K562 (cell line): ENCODE measurements at regions not wholly inside any gene's neighbourhood (a gene's known extent, or its start where the extent isn't known, plus 50 kb on each side); places are given as distances from the start of the nearest gene placed in this dataset.

Experiments used
- ATAC-seq: fragments of 200-7000 bp; cut with Tn5 transposase; 3 replicates; pipeline ENCODE4 v1.9.1; 2020; ENCODE audit warnings: moderate library complexity
- BruUV-seq: library from RNA; stranded (reverse); fragments of 400-500 nt; replicated peaks from 2 replicates; lab custom pipeline; 2021; lab: Mats Ljungman, UMichigan
- CTCF ChIA-PET: fragments of 300-600 bp; formaldehyde crosslinking; extraction: SDS; loops from one replicate; lab custom pipeline; 2021; ENCODE audit warnings: low intra/inter-chr PET ratio; lab: Yijun Ruan, JAX
- POLR2A ChIA-PET: fragments of 300-600, 350-650 bp; sonication (Branson Sonifier 250); formaldehyde crosslinking; extraction: SDS; loops from one replicate; lab custom pipeline; 2021; ENCODE audit warnings: antibody characterized with exemption, inconsistent platforms; lab: Yijun Ruan, JAX
- DNase-seq, 4 experiments: peaks; one replicate each; pipeline versions ENCODE4 v3.0.0 to v3.0.0-alpha.2; 2011 to 2018; ENCODE audit warnings: low spot score in 3 of 4, mixed read lengths in 3 of 4; ENCODE audit errors: extremely low read depth in 1 of 4
- FAIRE-seq: peaks from 2 replicates; lab custom pipeline; 2011; peaks lifted over from hg19 to GRCh38; lab: Jason Lieb, UNC
- H2AFZ ChIP-seq: 2 replicates; pipeline ENCODE4 v1.6.0; 2011; ENCODE audit warnings: low read depth, low read length, control low read depth, inconsistent platforms
- H3K27ac ChIP-seq: fragments of 200-600 bp; 3 replicates; pipeline ENCODE4 v1.8.0; 2011; ENCODE audit warnings: low read depth, mild to moderate bottlenecking, control low read depth, inconsistent platforms, low read length, moderate library complexity, mixed read lengths; ENCODE audit errors: extremely low read depth
- H3K27me3 ChIP-seq, 2 experiments: fragments of 300-600 bp in 1 of 2; 2 replicates in 1 of 2; 3 replicates in 1 of 2; pipeline versions ENCODE4 v1.6.0 to v1.8.0; 2011; ENCODE audit warnings: inconsistent platforms in 2 of 2, low read length in 2 of 2, mild to moderate bottlenecking in 1 of 2, mixed read lengths in 1 of 2, moderate library complexity in 1 of 2; ENCODE audit not compliant: control insufficient read depth in 2 of 2, insufficient read depth in 2 of 2
- H3K36me3 ChIP-seq: fragments of 300-600 bp; 3 replicates; pipeline ENCODE4 v1.8.0; 2011; ENCODE audit warnings: mild to moderate bottlenecking, low read length, inconsistent platforms; ENCODE audit not compliant: control insufficient read depth, insufficient read depth
- H3K4me1 ChIP-seq, 2 experiments: fragments of 200-600 bp in 1 of 2; replicated peaks in 1 of 2; 2 replicates in 1 of 2; 3 replicates in 1 of 2; pipeline versions ENCODE4 v1.5.1 to v1.8.0; 2011; ENCODE audit warnings: inconsistent platforms in 2 of 2, low read length in 2 of 2, mild to moderate bottlenecking in 1 of 2, mixed read lengths in 1 of 2, moderate library complexity in 1 of 2; ENCODE audit not compliant: control insufficient read depth in 2 of 2, insufficient read depth in 2 of 2
- H3K4me2 ChIP-seq: 2 replicates; pipeline ENCODE4 v1.6.1; 2011; ENCODE audit warnings: low read length, control low read depth, inconsistent platforms, mixed read lengths; ENCODE audit not compliant: insufficient read depth
- H3K4me3 ChIP-seq: fragments of 200-600 bp; sonication (generic), shearing (Covaris generic); 2 replicates; pipeline ENCODE4 v1.5.1; 2016; ENCODE audit warnings: control low read depth, inconsistent platforms
- H3K79me2 ChIP-seq: fragments of 200-600 bp; 3 replicates; pipeline ENCODE4 v1.8.0; 2011; ENCODE audit warnings: low read length, inconsistent platforms; ENCODE audit not compliant: control insufficient read depth, insufficient read depth
- H3K9ac ChIP-seq, 2 experiments: 2 replicates each; pipeline versions ENCODE4 v1.6.0 to v1.6.1; 2011; ENCODE audit warnings: low read depth in 2 of 2, low read length in 2 of 2, control low read depth in 1 of 2, inconsistent platforms in 1 of 2, mild to moderate bottlenecking in 1 of 2, mixed read lengths in 1 of 2; ENCODE audit not compliant: insufficient read depth in 1 of 2
- H3K9me1 ChIP-seq: one replicate; pipeline ENCODE4 v1.6.0; 2011; ENCODE audit warnings: inconsistent platforms, mild to moderate bottlenecking, low read length, moderate library complexity; ENCODE audit not compliant: control insufficient read depth, insufficient read depth
- H3K9me3 ChIP-seq: replicated peaks from 2 replicates; pipeline ENCODE4 v1.5.1; 2011; ENCODE audit warnings: low read depth, low read length, inconsistent platforms; ENCODE audit not compliant: control insufficient read depth, insufficient read depth
- H4K20me1 ChIP-seq: replicated peaks from 2 replicates; pipeline ENCODE4 v1.6.1; 2011; ENCODE audit warnings: low read length, inconsistent platforms, mixed read lengths; ENCODE audit not compliant: control insufficient read depth, insufficient read depth
- ARID1B ChIP-seq: fragments of 450-650 bp; IDR thresholded peaks from 2 replicates; pipeline ENCODE4 v1.6.1; 2016; ENCODE audit warnings: antibody characterized with exemption, mild to moderate bottlenecking, inconsistent platforms
- ASH1L ChIP-seq: fragments of 450-650 bp; IDR thresholded peaks from 2 replicates; pipeline ENCODE4 v1.6.1; 2018; ENCODE audit warnings: borderline replicate concordance, mild to moderate bottlenecking, low read depth; ENCODE audit not compliant: partially characterized antibody
- BRCA1 ChIP-seq, 2 experiments: fragments of 450-650 bp in 1 of 2; sonication (generic) in 1 of 2; formaldehyde crosslinking in 1 of 2; IDR thresholded peaks; 2 replicates each; pipeline versions ENCODE4 v1.5.0 to v1.6.1; 2017 to 2020; ENCODE audit warnings: mild to moderate bottlenecking in 1 of 2, missing genetic modification reagents in 1 of 2
- CBFA2T3 ChIP-seq: fragments of 450-650 bp; IDR thresholded peaks from 2 replicates; pipeline ENCODE4 v1.6.1; 2017
- CEBPB ChIP-seq: fragments of 450-650 bp; IDR thresholded peaks from 2 replicates; pipeline ENCODE4 v1.6.1; 2016; ENCODE audit warnings: missing genetic modification characterization, missing compliant biosample characterization
- EP400 ChIP-seq: fragments of 450-650 bp; IDR thresholded peaks from 2 replicates; pipeline ENCODE4 v1.6.1; 2017; ENCODE audit warnings: antibody characterized with exemption, mild to moderate bottlenecking, moderate library complexity
- FOSL1 ChIP-seq: fragments of 200-800 bp; sonication (Bioruptor generic); conservative IDR thresholded peaks from 2 replicates; pipeline ENCODE4 v1.6.1; 2016; ENCODE audit warnings: missing genetic modification characterization, missing compliant biosample characterization
- FOXO4 ChIP-seq: fragments of 450-650 bp; formaldehyde crosslinking; IDR thresholded peaks from 2 replicates; pipeline ENCODE4 v1.4.0; 2020; ENCODE audit warnings: mild to moderate bottlenecking, moderate library complexity
- HMGN3 ChIP-seq: IDR thresholded peaks from 2 replicates; pipeline ENCODE4 v1.6.1; 2011; ENCODE audit warnings: borderline replicate concordance, low read depth, mild to moderate bottlenecking, mixed read lengths, low read length; ENCODE audit not compliant: insufficient read length; ENCODE audit errors: extremely low read depth
- L3MBTL2 ChIP-seq: fragments of 450-650 bp; IDR thresholded peaks from 2 replicates; pipeline ENCODE4 v1.6.1; 2016; ENCODE audit warnings: mild to moderate bottlenecking, moderate library complexity
- MCM7 ChIP-seq, 2 experiments: fragments of 450-650 bp; IDR thresholded peaks; 2 replicates each; pipeline ENCODE4 v1.6.1; 2016 to 2018
- NFIC ChIP-seq: fragments of 450-650 bp; IDR thresholded peaks from 2 replicates; pipeline ENCODE4 v1.6.1; 2017; ENCODE audit warnings: mild to moderate bottlenecking, inconsistent platforms
- NFYB ChIP-seq: IDR thresholded peaks from 2 replicates; pipeline ENCODE4 v1.6.1; 2011; ENCODE audit warnings: mild to moderate bottlenecking, moderate library complexity; ENCODE audit not compliant: insufficient read length; ENCODE audit errors: extremely low read depth
- SMAD2 ChIP-seq: fragments of 150-350 bp; IDR thresholded peaks from 2 replicates; pipeline ENCODE4 v1.6.1; 2014; ENCODE audit warnings: low read depth, mild to moderate bottlenecking, low read length
- SMC3 ChIP-seq: conservative IDR thresholded peaks from 2 replicates; pipeline ENCODE4 v1.6.1; 2011; ENCODE audit warnings: low read depth, low read length, improper control_type of control experiment; ENCODE audit not compliant: insufficient read depth
- TAF9B ChIP-seq: fragments of 450-650 bp; IDR thresholded peaks from 2 replicates; pipeline ENCODE4 v1.6.1; 2018; ENCODE audit warnings: mild to moderate bottlenecking; ENCODE audit not compliant: partially characterized antibody
- THRA ChIP-seq: fragments of 450-650 bp; IDR thresholded peaks from 2 replicates; pipeline ENCODE4 v1.6.1; 2017; ENCODE audit warnings: mild to moderate bottlenecking, moderate library complexity
- THRAP3 ChIP-seq: fragments of 450-650 bp; IDR thresholded peaks from 2 replicates; pipeline ENCODE4 v1.6.1; 2016; ENCODE audit warnings: mild to moderate bottlenecking, inconsistent platforms, borderline replicate concordance
- ZNF165 ChIP-seq: fragments of 250-450 bp; sonication (Bioruptor Pico); IDR thresholded peaks from 2 replicates; pipeline ENCODE4 v1.4.0; 2020; ENCODE audit warnings: borderline replicate concordance
- ZNF431 ChIP-seq: sonication (generic); formaldehyde crosslinking; IDR thresholded peaks from 2 replicates; pipeline ENCODE4 v1.8.0; 2022; ENCODE audit warnings: mild to moderate bottlenecking, missing genetic modification reagents
- ZNF436 ChIP-seq: fragments of 250-450, 450-650 bp; sonication (Bioruptor Pico); formaldehyde crosslinking; IDR thresholded peaks from 2 replicates; pipeline ENCODE4 v1.7.0; 2020; ENCODE audit warnings: mild to moderate bottlenecking
- WGBS: fragments of 100-300 bp; shearing (Covaris generic); methylation state at CpG from one replicate; pipeline ENCODE4 v1.1.6; 2016; ENCODE audit warnings: low coverage, mixed read lengths; ENCODE audit not compliant: insufficient coverage; ENCODE audit errors: missing lambda C conversion rate; 5-methylcytosine and 5-hydroxymethylcytosine counted together
- in situ Hi-C: fragments of 300-500 bp; cut with MboI; formaldehyde crosslinking; loops from 4 replicates; pipeline ENCODE4 v1.15.0; 2018; ENCODE audit warnings: inconsistent platforms, mixed read lengths
- intact Hi-C: fragments of 100-400 bp; cut with micrococcal nuclease; formaldehyde crosslinking; loops from 2 replicates; pipeline ENCODE4 v1.14.2; 2022

GRCh38 chr18:10040287-10041011, 126.6 kb downstream of the VAPA start:
- Histone ChIP-seq H3K4me2 (no peak overlapping the region), H3K36me3 (no peaks in the 10 kb centered on the region), H3K79me2 (no peaks in the 10 kb centered on the region), H3K4me3 (no peak overlapping the region), H4K20me1 (no peaks in the 10 kb centered on the region)
- FAIRE-seq: no peak
- no TSS peak for BruUV-seq
- intact Hi-C loops: no loop called here
- POLR2A ChIA-PET: interaction anchor here (0.8 kb wide), 1 partner anchor 12 kb away, joined by 3 read pairs; no protein-coding TSS in a partner anchor
- CTCF ChIA-PET: no interaction called here
- WGBS: 0% methylated on average over 4 of the region's 4 CpGs
- no peak for TF ChIP-seq NFYB
- TF ChIP-seq THRA: no peak
- 0 out of 2 replicates have a peak, but pooled peaks have one; percentile 11 for TF ChIP-seq ARID1B
- TF ChIP-seq ZNF431: no peak
- no peak for TF ChIP-seq NFIC
- no peak for TF ChIP-seq SMAD2
- no peak for TF ChIP-seq TAF9B
- no peak for TF ChIP-seq FOXO4
- no peak for TF ChIP-seq HMGN3
- TF ChIP-seq EP400: no peak
- no peak for TF ChIP-seq CEBPB (tag)
- no peak for TF ChIP-seq ZNF436 (CRISPR knock-in tag)
- TF ChIP-seq ASH1L: no peak
- no peak for TF ChIP-seq ZNF165 (CRISPR knock-in tag)
- no peak for TF ChIP-seq BRCA1 (IDR thresholded peaks at IDR 0.05)
- no peak for TF ChIP-seq BRCA1 (CRISPR knock-in tag; IDR thresholded peaks at IDR 0.05)
- TF ChIP-seq SMC3: no peak
- TF ChIP-seq CBFA2T3: 0 out of 2 replicates have a peak, but pooled peaks have one; percentile 39
- no peak for TF ChIP-seq THRAP3
- TF ChIP-seq L3MBTL2: no peak
- peak; percentile 76 for TF ChIP-seq FOSL1 (tag)
- no peak for TF ChIP-seq MCM7 (IDR thresholded peaks at IDR 0.05)
- TF ChIP-seq, all 486 proteins: peak for 3
- Histone ChIP-seq H3K9ac (no peak overlapping the region), H3K27ac (no peak overlapping the region), H3K9me3 (no peaks in the 10 kb centered on the region), H3K9me1 (no peaks in the 10 kb centered on the region), H2AFZ (no peak overlapping the region), H3K27me3 (peaks cover 6 to 18% of the 10 kb centered on the region in 2 experiments; a peak in 4 of 5 replicates), H3K4me1 (peaks cover 0 to 2% of the 10 kb centered on the region in 2 experiments; a peak in 1 of 5 replicates)
- in situ Hi-C loops: no loop called here
- DNase-seq: no peak
- peak; percentile 45; the same call in 1 of the 3 replicates for ATAC-seq
